C4-2B (cell line): ENCODE measurements at regions not wholly inside any gene's neighbourhood (a gene's known extent, or its start where the extent isn't known, plus 50 kb on each side); places are given as distances from the start of the nearest gene placed in this dataset.

Experiments used
- ZFX ChIP-seq: fragments of 450-650 bp; IDR thresholded peaks from 2 replicates; pipeline ENCODE4 v1.6.1; 2017
- TF ChIP-seq, protein P1 (sequence below): fragments of 450-650 bp; conservative IDR thresholded peaks from 2 replicates; pipeline ENCODE4 v1.5.1; 2017; ENCODE audit warnings: mild to moderate bottlenecking

DNA sequence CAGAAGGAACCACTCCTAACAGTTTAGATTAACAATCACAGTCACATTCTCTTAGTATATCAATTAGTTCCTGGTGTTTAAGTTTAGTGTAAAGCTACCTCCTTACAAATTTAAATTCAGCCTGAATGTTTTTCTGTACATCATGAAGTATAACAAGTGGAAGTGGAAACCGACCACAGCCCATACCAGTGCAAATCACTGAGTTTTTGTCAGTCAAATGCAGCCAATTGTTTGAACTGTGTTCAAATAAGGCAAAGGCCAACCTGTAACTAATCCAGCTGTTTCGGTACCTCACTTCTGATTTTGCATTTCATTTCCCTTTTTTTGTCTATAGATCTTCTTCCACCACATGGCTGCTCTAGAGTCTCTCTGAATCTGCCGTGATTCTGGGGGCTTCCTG, 1215.3 kb downstream of the PCDH18 start:
- TF ChIP-seq, protein P1, sequence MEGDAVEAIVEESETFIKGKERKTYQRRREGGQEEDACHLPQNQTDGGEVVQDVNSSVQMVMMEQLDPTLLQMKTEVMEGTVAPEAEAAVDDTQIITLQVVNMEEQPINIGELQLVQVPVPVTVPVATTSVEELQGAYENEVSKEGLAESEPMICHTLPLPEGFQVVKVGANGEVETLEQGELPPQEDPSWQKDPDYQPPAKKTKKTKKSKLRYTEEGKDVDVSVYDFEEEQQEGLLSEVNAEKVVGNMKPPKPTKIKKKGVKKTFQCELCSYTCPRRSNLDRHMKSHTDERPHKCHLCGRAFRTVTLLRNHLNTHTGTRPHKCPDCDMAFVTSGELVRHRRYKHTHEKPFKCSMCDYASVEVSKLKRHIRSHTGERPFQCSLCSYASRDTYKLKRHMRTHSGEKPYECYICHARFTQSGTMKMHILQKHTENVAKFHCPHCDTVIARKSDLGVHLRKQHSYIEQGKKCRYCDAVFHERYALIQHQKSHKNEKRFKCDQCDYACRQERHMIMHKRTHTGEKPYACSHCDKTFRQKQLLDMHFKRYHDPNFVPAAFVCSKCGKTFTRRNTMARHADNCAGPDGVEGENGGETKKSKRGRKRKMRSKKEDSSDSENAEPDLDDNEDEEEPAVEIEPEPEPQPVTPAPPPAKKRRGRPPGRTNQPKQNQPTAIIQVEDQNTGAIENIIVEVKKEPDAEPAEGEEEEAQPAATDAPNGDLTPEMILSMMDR: no peak
- no peak for TF ChIP-seq ZFX
